HFFc6 (cell line): ENCODE measurements at regions not wholly inside any gene's neighbourhood (a gene's known extent, or its start where the extent isn't known, plus 50 kb on each side); places are given as distances from the start of the nearest gene placed in this dataset.

ENCODE experiments used
- DNase-seq: peaks from one replicate; pipeline ENCODE4 v3.0.0-alpha.2; 2018
- H3K27ac Mint-ChIP-seq: 2 replicates; pipeline ENCODE4 v1.8.0; 2020; ENCODE audit warnings: mild to moderate bottlenecking, mixed read lengths
- H3K27me3 Mint-ChIP-seq: 2 replicates; pipeline ENCODE4 v1.8.0; 2021; ENCODE audit warnings: mild to moderate bottlenecking, moderate library complexity, mixed read lengths; ENCODE audit not compliant: insufficient read depth
- H3K36me3 Mint-ChIP-seq: 2 replicates; pipeline ENCODE4 v1.8.0; 2021; ENCODE audit warnings: low read depth, mixed read lengths
- H3K4me1 Mint-ChIP-seq: 2 replicates; pipeline ENCODE4 v1.8.0; 2020; ENCODE audit warnings: low read depth, mixed read lengths
- H3K4me3 Mint-ChIP-seq: 2 replicates; pipeline ENCODE4 v1.8.0; 2020; ENCODE audit warnings: mild to moderate bottlenecking, moderate library complexity, mixed read lengths
- H3K9me3 Mint-ChIP-seq: 2 replicates; pipeline ENCODE4 v1.8.0; 2020; ENCODE audit warnings: mild to moderate bottlenecking, mixed read lengths
- CTCF ChIP-seq: fragments of 200-600 bp; sonication (generic); IDR thresholded peaks from 2 replicates; pipeline ENCODE4 v1.5.0; 2021; ENCODE audit warnings: antibody characterized with exemption, mild to moderate bottlenecking

DNA sequence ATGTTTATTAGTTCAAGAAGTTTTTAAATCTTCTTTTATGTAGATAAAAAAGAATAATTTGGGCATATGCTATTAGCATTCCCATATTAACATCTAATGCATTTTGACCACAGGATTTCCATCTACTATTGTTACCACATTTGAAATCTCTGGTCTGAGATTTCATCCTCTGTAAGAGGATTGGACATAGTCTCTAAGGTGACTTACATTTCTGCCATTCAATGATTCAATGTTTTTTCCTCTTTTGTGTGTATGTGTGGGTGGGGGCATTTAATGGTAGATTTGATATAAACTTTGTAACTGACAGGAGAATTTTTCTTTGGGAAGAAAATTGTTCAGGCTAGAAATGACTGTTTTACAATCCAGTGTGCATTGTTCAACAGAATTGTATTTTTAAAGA lies 307.3 kb upstream of the RBMS3 start:
- Mint-ChIP-seq H3K27ac (no peak overlapping the region), H3K4me3 (no peak overlapping the region), H3K27me3 (peaks cover 4% of the 10 kb centered on the region), H3K4me1 (peaks cover 13% of the 10 kb centered on the region; the same call in 1 of the 2 replicates), H3K36me3 (no peaks in the 10 kb centered on the region), H3K9me3 (no peaks in the 10 kb centered on the region)
- no peak for DNase-seq
- no peak for TF ChIP-seq CTCF

GRCh38 chr3:28978092-28978491 lies 302.8 kb upstream of the RBMS3 start:
- no peak overlapping the region for H3K27ac Mint-ChIP-seq
- peaks cover 4% of the 10 kb centered on the region for H3K27me3 Mint-ChIP-seq
- H3K36me3 Mint-ChIP-seq = no peaks in the 10 kb centered on the region
- TF ChIP-seq CTCF = no peak
- DNase-seq = no peak
- H3K4me3 Mint-ChIP-seq = no peak overlapping the region
- peaks cover 4% of the 10 kb centered on the region; the same call in 1 of the 2 replicates for H3K4me1 Mint-ChIP-seq
- H3K9me3 Mint-ChIP-seq = no peaks in the 10 kb centered on the region

DNA sequence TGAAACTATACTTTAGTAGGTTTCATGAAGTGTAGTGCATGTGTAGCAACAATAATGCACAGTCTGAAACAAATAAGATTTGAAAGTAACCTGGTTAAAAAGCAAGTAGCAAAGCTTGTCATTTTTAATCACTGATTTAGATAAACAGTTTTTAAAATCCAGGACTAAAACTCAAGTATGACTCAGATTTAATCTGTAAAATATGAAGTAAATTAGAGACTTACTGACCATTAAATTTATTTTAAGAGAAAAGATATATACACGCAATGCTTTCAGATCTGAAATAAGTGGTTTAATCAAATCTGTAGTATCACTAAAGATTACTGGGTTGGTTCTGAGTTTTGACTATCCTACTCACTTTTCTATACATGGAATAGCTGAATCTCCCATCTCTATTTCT lies 300.7 kb upstream of the RBMS3 start:
- no peak for DNase-seq
- Mint-ChIP-seq H3K4me1 (no peaks in the 10 kb centered on the region), H3K27ac (no peak overlapping the region), H3K27me3 (peaks cover 7% of the 10 kb centered on the region), H3K4me3 (no peak overlapping the region), H3K9me3 (no peaks in the 10 kb centered on the region), H3K36me3 (no peaks in the 10 kb centered on the region)
- TF ChIP-seq CTCF = no peak

DNA sequence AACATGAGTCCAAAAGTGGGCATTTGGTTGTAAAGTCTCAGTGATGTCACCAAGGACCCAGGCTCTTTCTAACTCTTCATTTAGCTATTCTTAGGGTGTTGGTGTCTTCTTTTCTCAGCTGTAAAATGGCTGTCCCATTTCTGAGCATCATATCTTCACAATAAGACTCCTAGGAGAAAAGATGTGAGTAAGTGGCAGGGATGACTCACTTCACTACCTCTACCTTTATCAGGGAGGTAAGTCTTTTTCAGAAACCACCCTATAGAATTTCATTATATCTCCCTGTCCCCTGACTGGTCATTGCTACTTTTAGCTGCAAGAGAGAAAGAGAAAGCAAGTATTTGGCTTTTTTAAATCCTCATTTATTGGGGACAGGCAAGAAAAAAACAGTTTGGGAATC lies 300.2 kb upstream of the RBMS3 start:
- DNase-seq = no peak
- TF ChIP-seq CTCF = no peak
- H3K36me3 Mint-ChIP-seq = no peaks in the 10 kb centered on the region
- no peaks in the 10 kb centered on the region for H3K9me3 Mint-ChIP-seq
- no peak overlapping the region for H3K27ac Mint-ChIP-seq
- no peaks in the 10 kb centered on the region for H3K4me1 Mint-ChIP-seq
- H3K4me3 Mint-ChIP-seq = no peak overlapping the region
- peaks cover 5% of the 10 kb centered on the region for H3K27me3 Mint-ChIP-seq

DNA sequence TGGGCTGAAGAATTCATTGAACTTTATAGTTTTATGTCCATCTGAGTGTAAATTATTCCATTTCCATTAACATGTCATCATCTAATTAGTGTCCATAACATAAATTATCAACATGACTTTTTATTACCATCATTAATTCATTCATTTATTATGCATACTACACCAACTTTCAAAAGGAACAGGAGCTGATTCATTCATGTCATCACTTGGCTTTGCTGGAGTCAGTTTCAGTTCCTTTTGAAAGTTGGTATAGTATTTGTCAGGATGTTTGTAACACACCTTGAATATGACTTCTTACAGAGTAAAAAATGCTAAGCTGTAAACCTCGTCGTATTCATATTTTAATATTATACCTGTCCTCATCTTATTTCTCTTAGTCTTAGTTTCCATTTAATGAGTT lies 298.0 kb upstream of the RBMS3 start:
- Mint-ChIP-seq H3K36me3 (no peaks in the 10 kb centered on the region), H3K4me3 (no peak overlapping the region), H3K27ac (no peak overlapping the region), H3K4me1 (no peaks in the 10 kb centered on the region), H3K27me3 (peaks cover 5% of the 10 kb centered on the region), H3K9me3 (no peaks in the 10 kb centered on the region)
- no peak for TF ChIP-seq CTCF
- DNase-seq = no peak

DNA sequence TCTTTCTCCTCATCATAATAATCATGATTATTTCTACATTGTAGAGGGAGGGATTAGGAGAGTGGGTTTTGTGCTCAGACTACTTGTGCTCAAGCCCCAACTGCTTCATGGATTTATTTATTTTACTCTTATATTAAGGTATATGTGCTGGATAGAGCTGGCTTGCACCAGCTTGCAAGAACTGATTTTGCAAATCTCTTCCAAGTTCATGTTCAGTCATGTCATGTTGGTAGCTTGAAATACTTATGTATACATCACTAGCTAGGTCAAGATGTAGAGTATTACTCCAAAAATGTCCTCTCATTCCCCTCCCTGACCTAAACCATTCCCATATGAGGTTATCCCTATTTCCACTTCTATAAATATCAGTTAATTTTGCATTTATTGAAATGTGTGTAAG lies 293.9 kb upstream of the RBMS3 start:
- TF ChIP-seq CTCF = no peak
- H3K36me3 Mint-ChIP-seq = no peaks in the 10 kb centered on the region
- peaks cover 3% of the 10 kb centered on the region; the same call in 1 of the 2 replicates for H3K27me3 Mint-ChIP-seq
- no peak for DNase-seq
- H3K27ac Mint-ChIP-seq = no peak overlapping the region
- H3K9me3 Mint-ChIP-seq = no peaks in the 10 kb centered on the region; the same call in 1 of the 2 replicates
- no peak overlapping the region for H3K4me3 Mint-ChIP-seq
- H3K4me1 Mint-ChIP-seq = peaks cover 12% of the 10 kb centered on the region; the same call in 1 of the 2 replicates
